ENCODE measurements at regions not wholly inside any gene's neighbourhood (a gene's known extent, or its start where the extent isn't known, plus 50 kb on each side); places are given as distances from the start of the nearest gene placed in this dataset.

DNA sequence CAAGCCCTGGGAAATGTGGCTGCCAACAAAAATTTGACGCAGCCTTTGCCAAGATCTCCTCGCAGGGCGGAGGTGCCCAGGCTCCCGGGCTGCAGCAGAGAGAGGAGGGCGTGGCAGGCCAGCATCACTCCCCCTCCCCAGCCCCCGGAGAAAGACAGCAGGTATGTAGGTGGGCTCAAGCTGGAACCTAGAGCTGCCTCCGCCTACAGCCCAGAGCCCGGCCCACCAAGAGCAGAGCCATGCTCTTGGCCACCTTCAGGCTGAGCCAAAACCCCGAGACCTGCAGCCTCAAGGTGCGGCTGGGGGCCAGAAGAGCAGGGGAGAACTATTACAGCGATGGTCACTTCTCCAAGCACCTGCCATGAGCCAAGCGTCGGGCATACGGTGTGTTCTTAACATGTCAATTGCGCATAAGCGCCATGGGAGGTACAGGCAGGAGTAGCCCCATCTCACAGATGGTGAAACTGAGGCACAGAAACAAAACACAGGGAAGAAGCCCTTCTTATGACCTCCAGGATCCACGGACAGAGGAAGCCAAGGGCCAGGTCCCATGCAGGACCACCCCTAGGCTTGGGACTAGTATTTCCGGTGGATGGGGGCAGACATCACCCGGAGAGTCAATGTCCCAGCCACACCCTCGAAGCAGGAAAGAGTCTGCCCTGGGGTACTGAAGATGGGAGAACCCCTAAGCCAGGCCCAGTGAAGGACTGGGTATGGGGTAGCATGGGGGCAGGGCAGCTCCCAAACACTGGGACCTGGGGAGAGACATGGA, 109.0 kb downstream of the NCOR2 start:
- no peak for DNase-seq

DNA sequence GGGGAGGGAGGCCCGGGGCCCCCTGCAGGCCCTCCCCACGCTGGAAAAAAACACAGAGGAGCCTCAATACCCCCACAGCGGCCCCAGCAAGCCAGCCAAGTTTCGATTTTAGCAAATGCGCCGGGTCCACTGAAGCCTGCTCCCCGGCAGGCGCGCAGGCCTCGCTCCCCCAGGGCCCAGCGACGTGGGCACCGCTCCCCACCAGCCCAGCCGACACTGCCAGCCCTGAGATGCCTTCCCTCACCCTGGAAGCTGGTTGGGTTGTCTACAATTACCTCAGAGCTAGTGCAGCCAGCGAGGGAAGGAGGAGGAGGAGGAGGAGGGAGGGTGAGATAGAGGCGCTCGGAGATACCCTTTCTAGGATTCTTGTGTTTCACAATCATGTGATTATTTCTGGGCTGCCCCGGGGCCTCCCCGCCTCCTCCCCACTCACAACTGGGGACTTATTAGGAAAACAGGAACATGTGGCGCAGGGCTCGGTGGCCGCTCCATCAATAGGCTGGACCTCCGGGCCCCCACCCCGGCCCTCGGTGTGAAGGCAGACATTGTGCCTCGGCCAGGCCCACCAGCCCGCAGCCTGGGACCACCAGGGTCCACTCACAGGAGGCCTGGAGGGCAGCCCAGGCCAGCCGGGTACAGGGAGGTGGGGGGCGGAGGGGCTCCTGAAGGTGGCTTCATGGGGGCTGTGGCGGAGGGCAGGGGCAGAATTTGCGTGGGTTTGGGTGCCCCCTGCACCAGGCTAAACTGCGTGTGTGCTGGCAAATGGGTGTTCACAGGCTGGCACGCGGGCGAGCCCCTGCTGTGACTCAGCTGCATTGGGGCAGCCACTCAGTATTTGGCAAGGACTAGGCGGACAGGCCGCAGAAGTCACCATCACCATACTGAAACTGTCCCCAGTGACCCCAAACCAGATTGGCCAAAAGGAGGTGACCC, 109.9 kb downstream of the NCOR2 start:
- peak in 11 of 14 donors; percentile 37 to 81 (median 66) for DNase-seq

DNA sequence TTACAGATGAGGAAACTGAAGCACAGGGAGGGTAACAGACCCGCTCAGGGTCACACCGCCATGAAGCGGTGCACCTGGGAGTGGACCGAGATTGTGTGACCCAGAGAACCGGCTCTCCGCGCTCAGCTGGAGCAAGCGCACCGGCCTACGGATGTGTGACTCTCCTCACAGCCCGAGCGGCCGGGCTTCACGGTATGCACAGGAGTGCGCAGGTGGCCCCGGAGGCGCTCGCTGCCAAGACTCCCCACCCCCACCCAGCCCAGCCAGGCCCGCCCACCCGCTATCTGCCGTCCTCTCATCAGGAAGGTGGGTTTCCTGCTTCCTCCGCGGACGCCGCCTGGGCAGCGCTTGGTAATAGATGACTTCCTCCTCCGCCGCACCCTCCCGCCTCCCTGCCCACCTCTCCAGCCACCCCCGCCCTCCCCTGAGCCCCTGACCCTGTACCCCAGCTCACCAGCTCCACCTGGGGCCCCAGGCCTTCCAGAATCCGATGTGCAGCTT, 110.7 kb downstream of the NCOR2 start:
- DNase-seq: no peak

GRCh38 chr12:124456133-124456651, 111.2 kb downstream of the NCOR2 start:
- DNase-seq: no peak

DNA sequence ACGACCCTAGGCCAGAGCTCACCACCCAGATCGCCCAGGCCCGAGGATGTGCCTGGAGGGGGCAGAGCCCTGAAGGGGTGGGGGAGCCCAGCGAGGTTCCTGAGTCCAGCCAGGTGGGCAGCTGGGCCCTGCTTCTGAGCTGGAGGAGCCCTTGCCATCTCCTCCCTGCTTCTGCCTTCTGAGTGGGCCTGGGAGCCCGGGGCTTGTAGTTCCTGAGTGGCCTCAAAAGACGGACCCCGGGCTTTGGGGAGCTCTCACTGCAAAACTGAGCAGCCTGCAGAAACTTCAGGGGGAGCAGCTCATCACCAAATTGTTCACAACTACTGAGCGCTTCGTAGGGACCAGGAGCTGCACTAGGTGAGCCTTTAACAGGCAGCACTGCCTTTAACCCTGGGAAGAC, 112.1 kb downstream of the NCOR2 start:
- no peak for DNase-seq

DNA sequence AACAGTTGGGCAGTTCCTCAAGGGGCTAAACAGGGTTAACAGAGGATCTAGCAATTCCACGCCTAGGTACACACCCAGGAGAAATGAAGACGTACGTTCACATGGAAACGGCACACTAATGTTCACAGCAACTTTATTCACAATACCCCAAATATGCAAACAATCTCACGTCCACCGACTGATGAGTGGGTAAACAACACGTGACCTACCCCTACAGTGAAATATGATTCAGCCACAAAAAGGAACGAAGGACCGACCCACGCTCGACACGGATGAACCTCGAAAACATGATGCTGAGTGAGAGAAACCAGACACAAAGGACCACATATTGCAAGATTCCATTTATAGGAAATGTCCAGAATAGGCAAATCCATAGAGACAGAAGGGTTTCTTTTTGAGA, 112.7 kb downstream of the NCOR2 start:
- no peak for DNase-seq

DNA sequence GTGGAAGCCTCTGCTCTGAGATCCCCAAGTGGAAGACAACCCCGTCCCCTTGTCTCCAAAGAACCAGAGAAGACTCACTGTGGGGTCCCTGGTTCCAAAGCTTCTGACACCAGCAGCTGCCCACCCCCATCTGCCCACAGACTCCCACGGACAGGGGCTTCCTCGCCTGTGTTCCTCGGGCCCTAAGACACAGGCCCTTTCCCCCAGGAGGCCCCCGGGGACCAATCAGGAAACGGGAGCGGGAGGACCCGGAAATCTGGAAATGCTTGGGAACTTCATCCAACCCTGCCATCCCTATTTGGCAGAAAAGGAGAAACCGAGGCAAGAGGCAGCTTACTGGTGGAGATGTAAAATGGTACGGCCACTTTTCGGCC, 113.1 kb downstream of the NCOR2 start:
- DNase-seq: no peak

GRCh38 chr12:124453419-124454351, 113.7 kb downstream of the NCOR2 start:
- peak in 10 of 14 donors; percentile 25 to 92 (median 55) for DNase-seq

DNA sequence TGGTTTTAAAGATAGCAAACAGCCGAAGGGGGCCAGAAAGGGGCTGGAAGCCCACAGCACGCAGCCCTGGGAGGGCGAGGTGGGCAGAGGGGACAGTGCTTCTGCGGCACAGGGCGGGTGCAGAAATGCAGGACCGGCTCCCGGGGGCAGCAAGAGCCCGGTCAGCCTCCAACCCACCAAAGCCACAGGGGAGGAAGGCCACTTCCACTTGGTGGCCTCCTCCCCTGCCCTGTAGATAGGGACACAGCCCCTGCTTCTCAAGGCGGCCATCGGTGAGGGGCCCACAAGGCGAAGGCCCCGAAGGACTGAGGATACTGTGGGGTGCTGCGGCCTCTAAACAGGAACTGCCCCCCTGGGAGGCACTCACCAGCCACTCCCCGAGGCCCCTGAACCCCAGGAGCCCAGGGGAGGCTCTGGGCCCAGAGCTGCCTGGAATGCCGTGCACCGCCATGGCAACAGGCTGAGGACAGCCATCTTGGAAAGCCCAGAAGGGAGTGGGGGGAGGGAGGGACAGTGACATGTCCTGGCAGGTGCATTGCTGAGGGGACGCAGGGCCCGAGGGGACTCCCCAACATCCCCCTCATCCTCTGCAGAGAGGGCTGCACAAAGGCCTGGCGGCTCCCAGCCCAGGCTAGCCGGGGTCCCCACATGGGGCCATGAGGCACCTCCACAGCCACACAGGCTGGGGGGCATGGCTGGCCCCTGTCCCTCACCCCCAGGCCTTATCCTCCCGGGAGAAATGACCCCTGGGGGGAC, 114.7 kb downstream of the NCOR2 start:
- DNase-seq: no peak

GRCh38 chr12:124451637-124452243, 115.7 kb downstream of the NCOR2 start:
- no peak for DNase-seq

DNA sequence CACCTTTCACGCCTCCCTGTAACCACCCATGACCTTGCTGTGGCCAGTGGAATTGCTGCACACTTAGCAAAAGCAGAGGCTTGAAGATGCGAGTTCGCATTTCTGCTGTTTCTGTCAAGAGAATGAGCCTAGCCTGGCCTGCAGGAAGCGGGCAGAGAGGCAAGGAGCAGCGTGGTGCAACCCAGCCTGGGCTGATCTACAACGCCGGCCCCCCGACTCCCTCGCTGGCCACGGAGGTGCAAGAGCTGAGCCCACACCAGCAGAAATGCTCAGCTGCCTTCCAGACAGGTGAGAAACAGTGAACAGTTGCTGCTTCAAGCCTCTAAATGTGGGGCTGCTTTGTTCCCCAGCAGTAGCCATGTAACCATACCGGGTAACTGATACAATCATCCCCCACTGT, 116.4 kb downstream of the NCOR2 start:
- DNase-seq: no peak

DNA sequence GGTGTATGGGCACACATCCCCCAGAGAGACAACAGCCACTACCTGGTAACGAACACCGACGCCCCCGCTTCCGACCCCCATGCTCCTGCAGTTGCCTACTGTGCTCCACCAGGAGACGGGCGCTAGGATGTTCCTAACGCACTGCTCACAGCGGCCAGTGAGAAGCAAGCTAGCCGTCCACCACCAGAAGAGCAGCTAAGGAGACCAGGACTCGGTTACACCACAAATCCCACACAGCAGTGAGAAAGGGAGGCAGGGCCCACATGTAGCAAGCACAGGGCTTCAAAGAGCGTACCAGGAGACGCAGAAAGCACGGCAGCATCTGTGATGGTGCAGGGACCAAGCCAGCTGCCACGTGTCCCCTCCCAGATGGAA, 117.0 kb downstream of the NCOR2 start:
- DNase-seq: no peak

- no peak for DNase-seq
Measured at GRCh38 chr12:124449623-124450375, 117.6 kb downstream of the NCOR2 start.

DNA sequence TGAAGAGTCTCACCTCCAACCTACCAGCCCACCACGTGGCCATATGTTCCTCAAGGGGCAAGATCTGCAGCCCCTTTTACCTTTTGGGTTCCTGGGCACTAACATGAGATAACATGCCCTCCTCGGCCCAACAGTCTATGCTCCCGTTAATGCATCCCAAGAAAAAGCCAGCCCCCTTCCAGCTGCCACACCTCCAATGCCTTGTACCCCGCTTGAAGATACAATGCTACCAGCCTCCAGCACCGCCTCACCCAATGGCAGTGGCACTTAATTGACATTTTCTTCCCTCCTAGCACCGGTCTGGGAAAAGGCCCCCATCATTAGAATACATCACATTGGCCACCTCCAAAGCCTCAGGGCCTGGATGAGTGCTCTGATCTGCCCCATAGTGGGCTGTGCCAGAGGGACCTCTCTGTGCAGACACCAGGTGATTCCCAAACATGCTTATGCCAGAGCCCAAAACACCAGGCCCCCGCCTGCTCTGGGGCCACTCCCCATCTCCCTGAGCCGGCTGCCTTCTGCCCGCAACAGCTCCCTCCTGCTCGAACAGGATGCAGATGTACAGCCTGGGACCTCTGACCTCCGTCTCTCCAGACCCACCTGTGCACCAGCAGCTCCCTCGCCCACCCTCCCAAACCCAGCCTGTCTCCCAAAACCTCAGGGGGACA, 118.3 kb downstream of the NCOR2 start:
- no peak for DNase-seq

- no peak for DNase-seq
Measured at GRCh38 chr12:124448241-124448954, 119.0 kb downstream of the NCOR2 start.

DNA sequence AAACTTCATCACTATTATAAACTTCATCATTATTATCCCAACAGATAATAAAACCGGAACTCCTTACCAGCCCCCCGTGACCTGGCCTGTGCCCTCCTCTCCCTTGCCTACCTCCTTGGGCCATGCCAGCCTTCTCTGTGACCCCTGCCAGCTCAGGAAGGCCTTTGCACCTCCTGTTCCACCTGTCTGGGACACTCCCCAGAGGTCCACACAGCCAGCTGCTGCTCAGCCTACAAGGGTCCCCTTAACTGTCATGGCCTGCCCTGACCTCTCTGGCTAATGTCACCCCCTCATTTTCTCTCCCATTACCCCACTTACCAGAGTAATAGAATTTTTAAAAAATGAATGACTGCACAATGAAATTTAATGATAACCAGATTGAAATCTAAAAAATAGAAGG, 121.0 kb downstream of the NCOR2 start:
- no peak for DNase-seq

- DNase-seq: no peak
Measured at GRCh38 chr12:124445826-124446225, 121.6 kb downstream of the NCOR2 start.

- DNase-seq: no peak
Measured at GRCh38 chr12:124445121-124445718, 122.2 kb downstream of the NCOR2 start.

Measured in C1 segment of cervical spinal cord (tissue), 14 donors.